ENCODE measurements at regions not wholly inside any gene's neighbourhood (a gene's known extent, or its start where the extent isn't known, plus 50 kb on each side); places are given as distances from the start of the nearest gene placed in this dataset.
A peak's percentile ranks its signal among the peaks of the same experiment; 100 is the strongest.

GRCh38 chr19:29324291-29324680, 111.3 kb upstream of the UQCRFS1 start:
- no peak for DNase-seq

- DNase-seq: no peak
These were observed 111.8 kb upstream of the UQCRFS1 start for GRCh38 chr19:29324717-29325116.

- no peak for DNase-seq
These were observed 112.5 kb upstream of the UQCRFS1 start for GRCh38 chr19:29325241-29325975.

GRCh38 chr19:29326351-29326750, 113.4 kb upstream of the UQCRFS1 start:
- no peak for DNase-seq

GRCh38 chr19:29326849-29327840, 114.2 kb upstream of the UQCRFS1 start:
- no peak for DNase-seq

- DNase-seq: no peak
These were observed 115.6 kb upstream of the UQCRFS1 start for GRCh38 chr19:29328586-29328985.

- DNase-seq: peak; percentile 7
These were observed 116.6 kb upstream of the UQCRFS1 start for GRCh38 chr19:29329460-29330134.

GRCh38 chr19:29336425-29336824, 123.5 kb upstream of the UQCRFS1 start:
- DNase-seq: no peak

- no peak for DNase-seq
These were observed 124.1 kb upstream of the UQCRFS1 start for GRCh38 chr19:29337029-29337428.

GRCh38 chr19:29338480-29338879, 125.5 kb upstream of the UQCRFS1 start:
- DNase-seq: no peak

GRCh38 chr19:29342721-29343120, 129.8 kb upstream of the UQCRFS1 start:
- no peak for DNase-seq

- no peak for DNase-seq
These were observed 151.3 kb upstream of the UQCRFS1 start for GRCh38 chr19:29364224-29364726.

GRCh38 chr19:29364999-29365398, 152.0 kb upstream of the UQCRFS1 start:
- no peak for DNase-seq

GRCh38 chr19:29365836-29366417, 153.0 kb upstream of the UQCRFS1 start:
- DNase-seq: no peak

GRCh38 chr19:29366757-29367156, 153.8 kb upstream of the UQCRFS1 start:
- no peak for DNase-seq

GRCh38 chr19:29367791-29368222, 154.9 kb upstream of the UQCRFS1 start:
- DNase-seq: no peak

- DNase-seq: no peak
These were observed 155.5 kb upstream of the VSTM2B start for GRCh38 chr19:29370276-29370675.

- no peak for DNase-seq
These were observed 154.3 kb upstream of the VSTM2B start for GRCh38 chr19:29371251-29372090.

GRCh38 chr19:29372091-29372415, 153.7 kb upstream of the VSTM2B start:
- DNase-seq: no peak

GRCh38 chr19:29372461-29372860, 153.3 kb upstream of the VSTM2B start:
- DNase-seq: no peak

GRCh38 chr19:29372921-29373797, 152.6 kb upstream of the VSTM2B start:
- no peak for DNase-seq

Measured in hematopoietic multipotent progenitor cell treated with erythropoietin and hydrocortisone succinate and interleukin-3 and kit ligand, for 8 days (in vitro differentiated cells).